Neural cell (in vitro differentiated cells): ENCODE measurements at regions not wholly inside any gene's neighbourhood (a gene's known extent, or its start where the extent isn't known, plus 50 kb on each side); places are given as distances from the start of the nearest gene placed in this dataset.

Experiments used
- H2AFZ ChIP-seq: fragments of 200-600, 300-800 bp; sonication (generic), shearing (Covaris generic); 2 replicates; pipeline ENCODE4 v1.6.0; 2014; ENCODE audit warnings: low read depth, mild to moderate bottlenecking, antibody characterized with exemption, low read length, moderate library complexity
- H3F3A ChIP-seq: fragments of 200-600 bp; shearing (Covaris generic); 2 replicates; pipeline ENCODE4 v1.6.1; 2016; ENCODE audit warnings: mild to moderate bottlenecking, moderate library complexity, mixed read lengths, antibody characterized with exemption, low read length; ENCODE audit not compliant: insufficient read depth, poor library complexity, severe bottlenecking
- H3K27ac ChIP-seq: fragments of 200-600, 300-800 bp; sonication (generic), shearing (Covaris generic); 2 replicates; pipeline ENCODE4 v1.5.1; 2014; ENCODE audit warnings: mild to moderate bottlenecking, low read length, moderate library complexity
- H3K27me3 ChIP-seq: fragments of 300-800, 200-600 bp; sonication (generic), shearing (Covaris generic); 2 replicates; pipeline ENCODE4 v1.6.0; 2014; ENCODE audit warnings: mild to moderate bottlenecking, low read depth, low read length, moderate library complexity; ENCODE audit not compliant: insufficient read depth
- H3K36me3 ChIP-seq: fragments of 300-800, 200-600 bp; sonication (generic), shearing (Covaris generic); 2 replicates; pipeline ENCODE4 v1.5.1; 2014; ENCODE audit warnings: mild to moderate bottlenecking, antibody characterized with exemption, low read length, moderate library complexity; ENCODE audit not compliant: insufficient read depth
- H3K4me2 ChIP-seq: fragments of 300-800, 200-600 bp; sonication (generic), shearing (Covaris generic); 2 replicates; pipeline ENCODE4 v1.6.0; 2014; ENCODE audit warnings: mild to moderate bottlenecking, low read length
- H3K4me3 ChIP-seq: fragments of 300-800, 200-600 bp; sonication (generic), shearing (Covaris generic); 2 replicates; pipeline ENCODE4 v1.5.1; 2014; ENCODE audit warnings: mild to moderate bottlenecking, low read length, moderate library complexity
- H3K79me2 ChIP-seq: fragments of 200-600 bp; shearing (Covaris generic); replicated peaks from 2 replicates; pipeline ENCODE4 v1.6.0; 2014; ENCODE audit warnings: mild to moderate bottlenecking, low read length, moderate library complexity; ENCODE audit not compliant: insufficient read depth
- H3K9ac ChIP-seq: fragments of 300-800, 200-600 bp; sonication (generic), shearing (Covaris generic); 2 replicates; pipeline ENCODE4 v1.6.1; 2016; ENCODE audit warnings: mild to moderate bottlenecking, low read length, mixed read lengths
- H3K9me2 ChIP-seq: fragments of 200-600 bp; shearing (Covaris generic); 2 replicates; pipeline ENCODE4 v1.6.1; 2016; ENCODE audit warnings: mild to moderate bottlenecking, low read length, mixed read lengths; ENCODE audit not compliant: insufficient read depth
- H3K9me3 ChIP-seq: fragments of 200-600, 300-800 bp; sonication (generic), shearing (Covaris generic); 2 replicates; pipeline ENCODE4 v1.6.1; 2016; ENCODE audit warnings: mild to moderate bottlenecking, mixed run types, low read length, moderate library complexity, mixed read lengths
- H4K20me1 ChIP-seq: fragments of 200-600 bp; shearing (Covaris generic); 2 replicates; pipeline ENCODE4 v1.6.1; 2016; ENCODE audit warnings: mild to moderate bottlenecking, mixed run types; ENCODE audit not compliant: insufficient read depth
- CTCF ChIP-seq: fragments of 450-650 bp; IDR thresholded peaks from 2 replicates; pipeline ENCODE4 v1.5.1; 2014; ENCODE audit warnings: antibody characterized with exemption, mild to moderate bottlenecking, moderate library complexity; ENCODE audit not compliant: poor library complexity, severe bottlenecking
- EP300 ChIP-seq: fragments of 450-650 bp; conservative IDR thresholded peaks from 2 replicates; pipeline ENCODE4 v1.6.1; 2014; ENCODE audit warnings: antibody characterized with exemption, mild to moderate bottlenecking, moderate library complexity; ENCODE audit not compliant: poor library complexity, severe bottlenecking
- EZH2 ChIP-seq: fragments of 200-600, 300-800 bp; shearing (Covaris generic), sonication (generic); IDR thresholded peaks from 2 replicates; pipeline ENCODE4 v1.6.1; 2014; ENCODE audit warnings: antibody characterized with exemption, low read length, borderline replicate concordance, mild to moderate bottlenecking; ENCODE audit not compliant: insufficient read depth, poor library complexity, severe bottlenecking
- MXI1 ChIP-seq: fragments of 450-650 bp; conservative IDR thresholded peaks from 2 replicates; pipeline ENCODE4 v1.6.1; 2014; ENCODE audit warnings: antibody characterized with exemption, mild to moderate bottlenecking; ENCODE audit not compliant: poor library complexity, severe bottlenecking
- POLR2AphosphoS5 ChIP-seq: IDR thresholded peaks from 2 replicates; pipeline ENCODE4 v1.6.1; 2012
- RAD21 ChIP-seq: fragments of 450-650 bp; conservative IDR thresholded peaks from 2 replicates; pipeline ENCODE4 v1.6.1; 2014; ENCODE audit warnings: antibody characterized with exemption, mild to moderate bottlenecking, moderate library complexity
- REST ChIP-seq: IDR thresholded peaks from 2 replicates; pipeline ENCODE4 v1.6.1; 2012; ENCODE audit warnings: borderline replicate concordance
- SMC3 ChIP-seq: fragments of 450-650 bp; conservative IDR thresholded peaks from 2 replicates; pipeline ENCODE4 v1.6.1; 2014; ENCODE audit warnings: antibody characterized with exemption, mild to moderate bottlenecking, moderate library complexity; ENCODE audit not compliant: poor library complexity
- TAF1 ChIP-seq: IDR thresholded peaks from 2 replicates; pipeline ENCODE4 v1.6.1; 2012; ENCODE audit warnings: low read depth

GRCh38 chr5:156147944-156148285 lies 179.0 kb upstream of the SGCD start:
- Histone ChIP-seq H3K9me2 (no peaks in the 10 kb centered on the region), H3K27me3 (no peaks in the 10 kb centered on the region), H3K9me3 (peaks cover 6% of the 10 kb centered on the region), H3K79me2 (no peaks in the 10 kb centered on the region), H3K4me2 (no peak overlapping the region), H2AFZ (no peak overlapping the region), H3K36me3 (no peaks in the 10 kb centered on the region), H3K4me3 (no peak overlapping the region), H3K27ac (no peak overlapping the region), H3F3A (no peaks in the 10 kb centered on the region), H4K20me1 (no peaks in the 10 kb centered on the region), H3K9ac (no peak overlapping the region)
- TF ChIP-seq EZH2 (no peak), CTCF (no peak), MXI1 (no peak), EP300 (no peak), SMC3 (no peak)

- H3K27ac ChIP-seq, result no peak overlapping the region
- no peak overlapping the region for H3K4me3 ChIP-seq
- H4K20me1 ChIP-seq, result no peaks in the 10 kb centered on the region
- no peaks in the 10 kb centered on the region for H3K79me2 ChIP-seq
- no peaks in the 10 kb centered on the region for H3F3A ChIP-seq
- TF ChIP-seq SMC3, result no peak
- no peak for TF ChIP-seq EZH2
- TF ChIP-seq POLR2AphosphoS5, result no peak
- no peak for TF ChIP-seq CTCF
- no peak for TF ChIP-seq TAF1
- no peak for TF ChIP-seq EP300
- no peak for TF ChIP-seq REST
- TF ChIP-seq MXI1, result no peak
- TF ChIP-seq RAD21, result no peak
- peaks cover 2% of the 10 kb centered on the region for H3K9me3 ChIP-seq
- H3K4me2 ChIP-seq, result no peak overlapping the region
- no peak overlapping the region for H2AFZ ChIP-seq
- no peaks in the 10 kb centered on the region for H3K9me2 ChIP-seq
- H3K27me3 ChIP-seq, result no peaks in the 10 kb centered on the region
- no peak overlapping the region for H3K9ac ChIP-seq
- no peaks in the 10 kb centered on the region for H3K36me3 ChIP-seq
These were observed 178.7 kb upstream of the SGCD start for GRCh38 chr5:156148301-156148700.
